PC-9 (cell line): ENCODE measurements at regions not wholly inside any gene's neighbourhood (a gene's known extent, or its start where the extent isn't known, plus 50 kb on each side); places are given as distances from the start of the nearest gene placed in this dataset.

Experiments
- BruUV-seq: library from RNA; stranded (reverse); fragments of 400-500 nt; replicated peaks from 2 replicates; lab custom pipeline; 2021; lab: Mats Ljungman, UMichigan
- CTCF ChIA-PET: fragments of 300-600 bp; sonication (Branson Sonifier 250); formaldehyde crosslinking; loops from one replicate; lab custom pipeline; 2022; ENCODE audit warnings: antibody characterized with exemption; lab: Charles Lee
- POLR2A ChIA-PET: fragments of 300-600 bp; sonication (Branson Sonifier 250); formaldehyde crosslinking; loops from one replicate; lab custom pipeline; 2022; ENCODE audit warnings: antibody characterized with exemption; ENCODE audit not compliant: unreplicated experiment; lab: Charles Lee
- DNase-seq, 2 experiments: peaks; one replicate each; pipeline versions ENCODE4 v3.0.0 to v3.0.0-alpha.2; 2015 to 2022; ENCODE audit warnings: mixed read lengths in 1 of 2
- H2AFZ ChIP-seq: fragments of 200-600 bp; sonication (generic); 2 replicates; pipeline ENCODE4 v1.8.1; 2017; ENCODE audit warnings: antibody characterized with exemption
- H3F3A ChIP-seq: fragments of 200-600 bp; sonication (generic); 2 replicates; pipeline ENCODE4 v1.8.1; 2017; ENCODE audit warnings: antibody characterized with exemption, mild to moderate bottlenecking, low read depth; ENCODE audit not compliant: insufficient read depth
- H3K27ac ChIP-seq: fragments of 200-600 bp; sonication (generic); 2 replicates; pipeline ENCODE4 v1.6.1; 2016; ENCODE audit warnings: mixed run types
- H3K27me3 ChIP-seq: fragments of 200-600 bp; sonication (generic); 2 replicates; pipeline ENCODE4 v1.6.1; 2016; ENCODE audit warnings: low read depth, mixed run types; ENCODE audit not compliant: insufficient read depth
- H3K36me3 ChIP-seq: fragments of 200-600 bp; sonication (generic); 2 replicates; pipeline ENCODE4 v1.6.1; 2016; ENCODE audit warnings: low read depth, mixed run types
- H3K4me1 ChIP-seq: fragments of 200-600 bp; sonication (generic); replicated peaks from 2 replicates; pipeline ENCODE4 v1.6.1; 2016; ENCODE audit warnings: mixed run types; ENCODE audit not compliant: insufficient read depth
- H3K4me2 ChIP-seq: fragments of 200-600 bp; sonication (generic); 2 replicates; pipeline ENCODE4 v1.6.1; 2017; ENCODE audit warnings: mixed run types
- H3K4me3 ChIP-seq: fragments of 200-600 bp; sonication (generic); 2 replicates; pipeline ENCODE4 v1.6.1; 2016; ENCODE audit warnings: mixed run types
- H3K79me2 ChIP-seq: fragments of 200-600 bp; sonication (generic); 2 replicates; pipeline ENCODE4 v1.6.1; 2017; ENCODE audit warnings: low read depth, mixed run types
- H3K9me2 ChIP-seq: fragments of 200-600 bp; sonication (generic); 2 replicates; pipeline ENCODE4 v1.8.1; 2017; ENCODE audit warnings: mild to moderate bottlenecking; ENCODE audit not compliant: insufficient read depth
- H3K9me3 ChIP-seq: fragments of 200-600 bp; sonication (generic); 2 replicates; pipeline ENCODE4 v1.8.1; 2016; ENCODE audit warnings: low read depth; ENCODE audit not compliant: insufficient read depth
- H4K20me1 ChIP-seq: fragments of 200-600 bp; sonication (generic); 2 replicates; pipeline ENCODE4 v1.8.1; 2017; ENCODE audit not compliant: insufficient read depth
- CTCF ChIP-seq: fragments of 200-600 bp; sonication (generic); conservative IDR thresholded peaks from 2 replicates; pipeline ENCODE4 v1.6.1; 2017; ENCODE audit warnings: mixed run types, antibody characterized with exemption, mild to moderate bottlenecking, moderate library complexity
- EZH2 ChIP-seq: fragments of 200-600 bp; sonication (generic); IDR thresholded peaks from 2 replicates; pipeline ENCODE4 v1.8.0; 2017; ENCODE audit warnings: antibody characterized with exemption, low read depth
- intact Hi-C: fragments of 100-400 bp; cut with micrococcal nuclease; formaldehyde crosslinking; loops from one replicate; pipeline ENCODE4 v1.10.0; 2022; ENCODE audit not compliant: unreplicated experiment

GRCh38 chr10:2933071-2933470 is 134.3 kb upstream of the PFKP start:
- no peaks in the 10 kb centered on the region for H3F3A ChIP-seq

GRCh38 chr10:2929480-2930258 is 137.7 kb upstream of the PFKP start:
- H3K4me2 ChIP-seq = no peak overlapping the region
- POLR2A ChIA-PET = no interaction called here
- no peaks in the 10 kb centered on the region for H3K9me2 ChIP-seq
- intact Hi-C loops = loop anchor here (5.0 to 10.0 kb wide), 3 partner anchors 48 to 845 kb away; no protein-coding TSS in a partner anchor
- no peak overlapping the region for H2AFZ ChIP-seq
- TF ChIP-seq EZH2 (no peak), CTCF (no peak)
- no peaks in the 10 kb centered on the region for H3K4me1 ChIP-seq
- CTCF ChIA-PET = no interaction called here
- no peak overlapping the region for H3K27ac ChIP-seq
- no peak for DNase-seq
- no peaks in the 10 kb centered on the region for H3F3A ChIP-seq
- H4K20me1 ChIP-seq = no peaks in the 10 kb centered on the region
- no TSS peak for BruUV-seq
- H3K27me3 ChIP-seq = peaks cover 71% of the 10 kb centered on the region
- no peaks in the 10 kb centered on the region for H3K79me2 ChIP-seq
- H3K4me3 ChIP-seq = no peak overlapping the region
- H3K36me3 ChIP-seq = no peaks in the 10 kb centered on the region
- no peaks in the 10 kb centered on the region for H3K9me3 ChIP-seq

More at GRCh38 chr10:2933071-2933470, 134.3 kb upstream of the PFKP start:
- no TSS peak for BruUV-seq
- TF ChIP-seq CTCF = no peak
- TF ChIP-seq EZH2 = no peak
- Histone ChIP-seq H3K9me2 (no peaks in the 10 kb centered on the region), H3K4me3 (no peak overlapping the region), H3K79me2 (no peaks in the 10 kb centered on the region), H3K4me2 (no peak overlapping the region), H3K9me3 (no peaks in the 10 kb centered on the region), H3K27ac (no peak overlapping the region), H4K20me1 (no peaks in the 10 kb centered on the region), H2AFZ (no peak overlapping the region), H3K36me3 (no peaks in the 10 kb centered on the region), H3K27me3 (peaks cover 70% of the 10 kb centered on the region), H3K4me1 (no peaks in the 10 kb centered on the region)
- intact Hi-C loops = no loop called here
- POLR2A ChIA-PET = no interaction called here
- CTCF ChIA-PET = interaction anchor here (0.6 kb wide), 2 partner anchors 44 to 841 kb away, joined by 3 to 5 read pairs; no protein-coding TSS in a partner anchor
- no peak for DNase-seq

GRCh38 chr10:2927958-2928840 is 139.1 kb upstream of the PFKP start:
- CTCF ChIA-PET = interaction anchor here (0.5 to 0.6 kb wide), 2 partner anchors 12 to 233 kb away, joined by 4 read pairs; no protein-coding TSS in a partner anchor
- intact Hi-C loops = loop anchor here (1.0 to 10.0 kb wide), 4 partner anchors 49 to 847 kb away; no protein-coding TSS in a partner anchor
- no TSS peak for BruUV-seq

More at GRCh38 chr10:2927958-2928840, 139.1 kb upstream of the PFKP start:
- H3K4me2 ChIP-seq = peak overlapping the region; percentile 28; the same call in 1 of the 2 replicates
- no peaks in the 10 kb centered on the region for H3F3A ChIP-seq
- TF ChIP-seq CTCF = peak; percentile 75
- no peak for TF ChIP-seq EZH2
- no peak overlapping the region for H3K27ac ChIP-seq
- no peaks in the 10 kb centered on the region for H3K79me2 ChIP-seq
- POLR2A ChIA-PET = no interaction called here
- H3K4me1 ChIP-seq = no peaks in the 10 kb centered on the region
- H4K20me1 ChIP-seq = no peaks in the 10 kb centered on the region
- no peaks in the 10 kb centered on the region for H3K9me3 ChIP-seq
- peak; percentile 39 to 66 for DNase-seq
- H3K9me2 ChIP-seq = no peaks in the 10 kb centered on the region
- no peaks in the 10 kb centered on the region for H3K36me3 ChIP-seq
- H2AFZ ChIP-seq = no peak overlapping the region
- no peak overlapping the region for H3K4me3 ChIP-seq
- H3K27me3 ChIP-seq = peaks cover 74% of the 10 kb centered on the region
